Kidney epithelial cell (primary cell): ENCODE measurements at regions not wholly inside any gene's neighbourhood (a gene's known extent, or its start where the extent isn't known, plus 50 kb on each side); places are given as distances from the start of the nearest gene placed in this dataset.

Source experiments
- DNase-seq: peaks from one replicate; pipeline ENCODE4 v3.0.0-alpha.2; 2010; ENCODE audit warnings: low read depth
- H3K27me3 ChIP-seq: 2 replicates; pipeline ENCODE4 v1.6.0; 2011; ENCODE audit warnings: low read length; ENCODE audit not compliant: control insufficient read depth, insufficient read depth
- H3K36me3 ChIP-seq: 2 replicates; pipeline ENCODE4 v1.5.1; 2011; ENCODE audit warnings: low read length; ENCODE audit not compliant: control insufficient read depth, insufficient read depth
- H3K4me3 ChIP-seq: 2 replicates; pipeline ENCODE4 v1.5.1; 2011; ENCODE audit warnings: low read depth, mild to moderate bottlenecking, control low read depth, low read length
- TF ChIP-seq, protein P1 (sequence below): IDR thresholded peaks from 2 replicates; pipeline ENCODE4 v1.5.1; 2011; ENCODE audit warnings: mild to moderate bottlenecking, moderate library complexity, low read length, control low read depth, inconsistent platforms; ENCODE audit not compliant: insufficient read depth, poor library complexity, severe bottlenecking

DNA sequence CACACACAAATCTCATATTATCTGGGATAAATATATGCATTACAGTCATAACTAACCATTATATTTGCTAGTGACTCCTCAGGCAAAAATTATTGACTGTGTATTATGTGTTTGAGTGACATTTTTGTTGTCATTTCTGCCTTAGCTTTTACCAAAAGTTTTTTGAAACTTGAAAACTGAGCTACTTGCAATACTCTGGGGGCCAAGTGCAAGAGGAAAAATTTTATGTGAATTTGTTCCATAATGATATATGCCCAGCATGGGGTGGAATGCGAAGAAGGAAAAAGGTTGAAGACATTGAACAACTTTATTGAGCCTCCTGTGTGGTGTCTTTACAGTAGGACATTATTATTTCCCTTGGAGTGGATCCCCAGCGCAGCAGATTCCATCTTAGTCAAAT, 176.8 kb upstream of the FERD3L start:
- DNase-seq, result no peak
- H3K36me3 ChIP-seq, result no peaks in the 10 kb centered on the region
- H3K4me3 ChIP-seq, result no peak overlapping the region
- H3K27me3 ChIP-seq, result no peaks in the 10 kb centered on the region
- TF ChIP-seq, protein P1, sequence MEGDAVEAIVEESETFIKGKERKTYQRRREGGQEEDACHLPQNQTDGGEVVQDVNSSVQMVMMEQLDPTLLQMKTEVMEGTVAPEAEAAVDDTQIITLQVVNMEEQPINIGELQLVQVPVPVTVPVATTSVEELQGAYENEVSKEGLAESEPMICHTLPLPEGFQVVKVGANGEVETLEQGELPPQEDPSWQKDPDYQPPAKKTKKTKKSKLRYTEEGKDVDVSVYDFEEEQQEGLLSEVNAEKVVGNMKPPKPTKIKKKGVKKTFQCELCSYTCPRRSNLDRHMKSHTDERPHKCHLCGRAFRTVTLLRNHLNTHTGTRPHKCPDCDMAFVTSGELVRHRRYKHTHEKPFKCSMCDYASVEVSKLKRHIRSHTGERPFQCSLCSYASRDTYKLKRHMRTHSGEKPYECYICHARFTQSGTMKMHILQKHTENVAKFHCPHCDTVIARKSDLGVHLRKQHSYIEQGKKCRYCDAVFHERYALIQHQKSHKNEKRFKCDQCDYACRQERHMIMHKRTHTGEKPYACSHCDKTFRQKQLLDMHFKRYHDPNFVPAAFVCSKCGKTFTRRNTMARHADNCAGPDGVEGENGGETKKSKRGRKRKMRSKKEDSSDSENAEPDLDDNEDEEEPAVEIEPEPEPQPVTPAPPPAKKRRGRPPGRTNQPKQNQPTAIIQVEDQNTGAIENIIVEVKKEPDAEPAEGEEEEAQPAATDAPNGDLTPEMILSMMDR, result no peak

- Histone ChIP-seq H3K36me3 (no peaks in the 10 kb centered on the region), H3K27me3 (no peaks in the 10 kb centered on the region), H3K4me3 (no peak overlapping the region)
- no peak for DNase-seq
- TF ChIP-seq, protein P1, result no peak
Observed at GRCh38 chr7:19318287-19318686, 173.1 kb upstream of the FERD3L start.

- no peak for DNase-seq
- TF ChIP-seq, protein P1, result no peak
- H3K4me3 ChIP-seq, result no peak overlapping the region
- no peaks in the 10 kb centered on the region for H3K27me3 ChIP-seq
- H3K36me3 ChIP-seq, result no peaks in the 10 kb centered on the region
Observed at GRCh38 chr7:19317461-19317860, 172.2 kb upstream of the FERD3L start.

GRCh38 chr7:19312416-19312815, 167.2 kb upstream of the FERD3L start:
- no peak overlapping the region for H3K4me3 ChIP-seq
- DNase-seq, result no peak
- no peaks in the 10 kb centered on the region for H3K27me3 ChIP-seq
- TF ChIP-seq, protein P1, result no peak
- H3K36me3 ChIP-seq, result no peaks in the 10 kb centered on the region

DNA sequence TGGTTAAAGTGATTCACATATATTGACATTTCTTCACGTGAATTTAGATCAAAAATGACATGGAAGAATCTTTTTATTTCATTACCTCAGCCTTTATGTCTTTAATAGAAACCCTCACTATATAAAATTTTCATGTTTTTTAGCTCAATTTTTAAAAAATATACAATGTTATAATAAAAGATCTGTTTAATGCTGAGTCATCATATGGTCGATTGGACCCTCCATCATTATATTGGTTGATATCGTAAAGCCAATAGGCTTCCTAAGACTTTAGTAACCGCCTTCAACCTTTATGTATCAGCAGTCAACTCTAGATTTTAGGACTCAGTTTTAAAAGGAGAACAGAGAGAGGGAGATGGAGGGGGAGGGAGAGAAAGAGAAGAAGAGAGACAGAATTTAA, 162.3 kb upstream of the FERD3L start:
- DNase-seq, result no peak
- Histone ChIP-seq H3K36me3 (no peaks in the 10 kb centered on the region), H3K4me3 (no peak overlapping the region), H3K27me3 (no peaks in the 10 kb centered on the region)
- TF ChIP-seq, protein P1, result no peak

GRCh38 chr7:19305698-19306097, 160.5 kb upstream of the FERD3L start:
- H3K4me3 ChIP-seq, result no peak overlapping the region
- TF ChIP-seq, protein P1, result no peak
- no peaks in the 10 kb centered on the region for H3K36me3 ChIP-seq
- no peaks in the 10 kb centered on the region for H3K27me3 ChIP-seq
- no peak for DNase-seq
